H9 (cell line): ENCODE measurements at regions not wholly inside any gene's neighbourhood (a gene's known extent, or its start where the extent isn't known, plus 50 kb on each side); places are given as distances from the start of the nearest gene placed in this dataset.

ENCODE experiments used
- DNase-seq: peaks from one replicate; pipeline ENCODE4 v3.0.0-alpha.2; 2017
- H2AFZ ChIP-seq: one replicate; pipeline ENCODE4 v1.6.1; 2013; ENCODE audit warnings: mild to moderate bottlenecking, low read length, control low read depth, moderate library complexity
- H2AK5ac ChIP-seq: 2 replicates; pipeline ENCODE4 v1.6.1; 2013; ENCODE audit warnings: low read length, control low read depth, mixed read lengths; ENCODE audit not compliant: insufficient read length
- H2BK120ac ChIP-seq: one replicate; pipeline ENCODE4 v1.6.1; 2013; ENCODE audit warnings: low read depth, mild to moderate bottlenecking, low read length, control low read depth, inconsistent platforms; ENCODE audit not compliant: poor library complexity, severe bottlenecking
- H2BK12ac ChIP-seq: 2 replicates; pipeline ENCODE4 v1.6.1; 2013; ENCODE audit warnings: low read length, control low read depth, mixed read lengths, low read depth; ENCODE audit not compliant: insufficient read length
- H2BK15ac ChIP-seq: 2 replicates; pipeline ENCODE4 v1.6.1; 2013; ENCODE audit warnings: low read depth, low read length, control low read depth
- H2BK20ac ChIP-seq: one replicate; pipeline ENCODE4 v1.6.1; 2013; ENCODE audit warnings: low read depth, mild to moderate bottlenecking, low read length, control low read depth, inconsistent platforms; ENCODE audit not compliant: poor library complexity, severe bottlenecking
- H2BK5ac ChIP-seq: 2 replicates; pipeline ENCODE4 v1.6.1; 2013; ENCODE audit warnings: low read length, control low read depth, mixed read lengths; ENCODE audit not compliant: insufficient read length
- H3K14ac ChIP-seq: 2 replicates; pipeline ENCODE4 v1.6.1; 2013; ENCODE audit warnings: low read length, control low read depth; ENCODE audit not compliant: insufficient read depth
- H3K18ac ChIP-seq: 2 replicates; pipeline ENCODE4 v1.6.1; 2013; ENCODE audit warnings: low read depth, mild to moderate bottlenecking, mixed read lengths, low read length, control low read depth; ENCODE audit not compliant: insufficient read length
- H3K23ac ChIP-seq: 2 replicates; pipeline ENCODE4 v1.6.1; 2013; ENCODE audit warnings: low read length, control low read depth, mixed read lengths, low read depth; ENCODE audit not compliant: insufficient read length
- H3K23me2 ChIP-seq: 2 replicates; pipeline ENCODE4 v1.6.1; 2013; ENCODE audit warnings: low read depth, mild to moderate bottlenecking, mixed read lengths, low read length, control low read depth; ENCODE audit not compliant: insufficient read length, poor library complexity, severe bottlenecking
- H3K27ac ChIP-seq: 2 replicates; pipeline ENCODE4 v1.5.1; 2013; ENCODE audit warnings: low read length, control low read depth, mixed read lengths, low read depth; ENCODE audit not compliant: insufficient read length
- H3K27me3 ChIP-seq: 2 replicates; pipeline ENCODE4 v1.6.1; 2013; ENCODE audit warnings: low read length, control low read depth, inconsistent platforms; ENCODE audit not compliant: insufficient read depth
- H3K4ac ChIP-seq: 2 replicates; pipeline ENCODE4 v1.6.1; 2013; ENCODE audit warnings: low read depth, mild to moderate bottlenecking, control low read depth, inconsistent platforms, low read length, moderate library complexity
- H3K4me1 ChIP-seq: 2 replicates; pipeline ENCODE4 v1.6.1; 2013; ENCODE audit warnings: low read length, control low read depth, inconsistent platforms; ENCODE audit not compliant: insufficient read depth
- H3K4me2 ChIP-seq: 2 replicates; pipeline ENCODE4 v1.6.1; 2013; ENCODE audit warnings: low read length, control low read depth, mixed read lengths; ENCODE audit not compliant: insufficient read length, insufficient read depth
- H3K56ac ChIP-seq: 2 replicates; pipeline ENCODE4 v1.6.1; 2013; ENCODE audit warnings: low read depth, mild to moderate bottlenecking, mixed read lengths, low read length, control low read depth; ENCODE audit not compliant: insufficient read length
- H3K79me1 ChIP-seq: 2 replicates; pipeline ENCODE4 v1.6.1; 2013; ENCODE audit warnings: low read depth, mild to moderate bottlenecking, moderate library complexity, low read length, control low read depth, inconsistent platforms; ENCODE audit not compliant: insufficient read depth, poor library complexity, severe bottlenecking
- H3K79me2 ChIP-seq: 2 replicates; pipeline ENCODE4 v1.6.1; 2013; ENCODE audit warnings: low read length, control low read depth, inconsistent platforms; ENCODE audit not compliant: insufficient read depth
- H3K9ac ChIP-seq: 2 replicates; pipeline ENCODE4 v1.6.1; 2013; ENCODE audit warnings: low read length, control low read depth, mixed read lengths; ENCODE audit not compliant: insufficient read length; ENCODE audit errors: extremely low read depth
- H3K9me3 ChIP-seq: one replicate; pipeline ENCODE4 v1.6.1; 2013; ENCODE audit warnings: low read depth, low read length, inconsistent platforms; ENCODE audit not compliant: control insufficient read depth
- H3T11ph ChIP-seq: one replicate; pipeline ENCODE4 v1.6.1; 2013; ENCODE audit warnings: mild to moderate bottlenecking, low read length, control low read depth, inconsistent platforms
- H4K20me1 ChIP-seq: one replicate; pipeline ENCODE4 v1.6.1; 2013; ENCODE audit not compliant: control insufficient read depth, insufficient read length, insufficient read depth
- H4K5ac ChIP-seq: 2 replicates; pipeline ENCODE4 v1.6.1; 2013; ENCODE audit warnings: low read depth, mild to moderate bottlenecking, mixed read lengths, low read length, control low read depth; ENCODE audit not compliant: insufficient read length
- H4K8ac ChIP-seq: replicated peaks from 2 replicates; pipeline ENCODE4 v1.6.1; 2013; ENCODE audit warnings: low read length, control low read depth, mixed read lengths, low read depth; ENCODE audit not compliant: insufficient read length
- H4K91ac ChIP-seq: 2 replicates; pipeline ENCODE4 v1.6.1; 2013; ENCODE audit warnings: low read depth, mild to moderate bottlenecking, moderate library complexity, mixed read lengths, low read length, control low read depth; ENCODE audit not compliant: insufficient read length
- H3K27ac Mint-ChIP-seq, 3 experiments: 2 replicates in 2 of 3; 3 replicates in 1 of 3; pipeline ENCODE4 v1.8.0; 2020 to 2021; ENCODE audit warnings: mixed read lengths in 3 of 3, mild to moderate bottlenecking in 1 of 3, moderate library complexity in 1 of 3
- H3K27me3 Mint-ChIP-seq: 2 replicates; pipeline ENCODE4 v1.8.0; 2021; ENCODE audit warnings: low read depth, mild to moderate bottlenecking, moderate library complexity, mixed read lengths
- H3K36me3 Mint-ChIP-seq, 3 experiments: 2 replicates in 2 of 3; 3 replicates in 1 of 3; pipeline ENCODE4 v1.8.0; 2020 to 2021; ENCODE audit warnings: low read depth in 3 of 3, mixed read lengths in 3 of 3; ENCODE audit not compliant: insufficient read depth in 1 of 3
- H3K4me1 Mint-ChIP-seq, 2 experiments: 2 replicates each; pipeline ENCODE4 v1.8.0; 2020; ENCODE audit warnings: mixed read lengths in 2 of 2
- H3K4me3 Mint-ChIP-seq, 2 experiments: 2 replicates in 1 of 2; 3 replicates in 1 of 2; pipeline ENCODE4 v1.8.0; 2020 to 2021; ENCODE audit warnings: mild to moderate bottlenecking in 2 of 2, mixed read lengths in 2 of 2, moderate library complexity in 1 of 2
- H3K9me3 Mint-ChIP-seq, 2 experiments: 2 replicates in 1 of 2; 3 replicates in 1 of 2; pipeline ENCODE4 v1.8.0; 2020; ENCODE audit warnings: mild to moderate bottlenecking in 2 of 2, mixed read lengths in 2 of 2, moderate library complexity in 1 of 2
- WGBS: extraction: QIAGEN DNeasy Blood & Tissue Kit; methylation state at CpG from one replicate; pipeline ENCODE4 v1.1.7; 2013; ENCODE audit warnings: missing lambda C conversion rate, low lambda C conversion rate, mixed read lengths; ENCODE audit not compliant: insufficient read length; ENCODE audit errors: extremely low coverage; 5-methylcytosine and 5-hydroxymethylcytosine counted together
- TF ChIP-seq, protein P1 (sequence below): fragments of 200-600 bp; sonication (generic); conservative IDR thresholded peaks from 3 replicates; pipeline ENCODE4 v1.8.0; 2021; ENCODE audit warnings: antibody characterized with exemption, mild to moderate bottlenecking

DNA sequence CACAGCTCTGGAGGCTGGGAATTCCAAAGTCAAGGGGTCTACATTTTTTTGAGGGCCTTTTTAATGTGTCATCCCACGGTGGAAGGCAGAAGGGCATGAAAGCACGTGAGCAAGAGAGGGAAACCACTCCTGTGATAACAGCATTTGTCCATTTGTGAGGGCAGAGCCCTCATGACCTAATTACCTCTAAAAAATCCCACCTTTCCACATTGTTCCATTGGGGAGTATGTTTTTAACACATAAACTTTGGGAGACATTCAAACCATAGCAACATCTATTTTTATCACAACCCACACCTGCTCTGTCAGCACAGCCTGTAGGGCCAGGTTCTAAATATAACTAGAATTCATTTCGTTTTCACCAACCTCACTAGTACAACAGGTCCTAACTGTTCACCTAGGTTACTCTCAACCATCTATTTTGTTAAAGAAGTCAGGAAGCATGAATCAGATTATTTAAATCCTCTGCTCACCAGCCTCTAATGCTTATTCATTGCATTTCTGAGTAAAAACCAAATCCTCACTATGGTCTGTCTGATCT is 92.2 kb upstream of the DPP10 start:
- no peak overlapping the region for H3K4me2 ChIP-seq
- no peak overlapping the region for H3K27ac ChIP-seq
- H3K79me1 ChIP-seq, result no peaks in the 10 kb centered on the region
- WGBS, result no CpG with 5 or more reads among the region's 3 CpGs
- H4K91ac ChIP-seq, result no peak overlapping the region
- H3K79me2 ChIP-seq, result no peaks in the 10 kb centered on the region
- no peaks in the 10 kb centered on the region for H3K4me1 Mint-ChIP-seq
- H3K18ac ChIP-seq, result no peak overlapping the region
- DNase-seq, result no peak
- no peak overlapping the region for H3K14ac ChIP-seq
- TF ChIP-seq, protein P1, sequence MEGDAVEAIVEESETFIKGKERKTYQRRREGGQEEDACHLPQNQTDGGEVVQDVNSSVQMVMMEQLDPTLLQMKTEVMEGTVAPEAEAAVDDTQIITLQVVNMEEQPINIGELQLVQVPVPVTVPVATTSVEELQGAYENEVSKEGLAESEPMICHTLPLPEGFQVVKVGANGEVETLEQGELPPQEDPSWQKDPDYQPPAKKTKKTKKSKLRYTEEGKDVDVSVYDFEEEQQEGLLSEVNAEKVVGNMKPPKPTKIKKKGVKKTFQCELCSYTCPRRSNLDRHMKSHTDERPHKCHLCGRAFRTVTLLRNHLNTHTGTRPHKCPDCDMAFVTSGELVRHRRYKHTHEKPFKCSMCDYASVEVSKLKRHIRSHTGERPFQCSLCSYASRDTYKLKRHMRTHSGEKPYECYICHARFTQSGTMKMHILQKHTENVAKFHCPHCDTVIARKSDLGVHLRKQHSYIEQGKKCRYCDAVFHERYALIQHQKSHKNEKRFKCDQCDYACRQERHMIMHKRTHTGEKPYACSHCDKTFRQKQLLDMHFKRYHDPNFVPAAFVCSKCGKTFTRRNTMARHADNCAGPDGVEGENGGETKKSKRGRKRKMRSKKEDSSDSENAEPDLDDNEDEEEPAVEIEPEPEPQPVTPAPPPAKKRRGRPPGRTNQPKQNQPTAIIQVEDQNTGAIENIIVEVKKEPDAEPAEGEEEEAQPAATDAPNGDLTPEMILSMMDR, result no peak
- H3K27ac Mint-ChIP-seq, result no peak overlapping the region
- no peaks in the 10 kb centered on the region for H3K27me3 ChIP-seq
- H2BK20ac ChIP-seq, result no peak overlapping the region
- H3K9me3 ChIP-seq, result no peaks in the 10 kb centered on the region
- H3K4ac ChIP-seq, result no peak overlapping the region
- no peak overlapping the region for H2AFZ ChIP-seq
- no peak overlapping the region for H2BK5ac ChIP-seq
- H3K4me1 ChIP-seq, result no peaks in the 10 kb centered on the region
- no peak overlapping the region for H3K56ac ChIP-seq
- H3K23me2 ChIP-seq, result no peaks in the 10 kb centered on the region
- no peaks in the 10 kb centered on the region for H3K27me3 Mint-ChIP-seq
- H4K20me1 ChIP-seq, result no peaks in the 10 kb centered on the region
- H2AK5ac ChIP-seq, result no peak overlapping the region
- H2BK120ac ChIP-seq, result no peak overlapping the region
- no peak overlapping the region for H4K8ac ChIP-seq
- no peak overlapping the region for H3K9ac ChIP-seq
- no peak overlapping the region for H2BK12ac ChIP-seq
- H3K4me3 Mint-ChIP-seq, result no peak overlapping the region
- no peak overlapping the region for H3K23ac ChIP-seq
- no peak overlapping the region for H4K5ac ChIP-seq
- H3T11ph ChIP-seq, result no peak overlapping the region
- H3K36me3 Mint-ChIP-seq, result no peaks in the 10 kb centered on the region
- peaks cover 0 to 5% of the 10 kb centered on the region in 2 experiments; a peak in 3 of 5 replicates for H3K9me3 Mint-ChIP-seq
- H2BK15ac ChIP-seq, result no peak overlapping the region
